NOMO-1 treated with dmso at 0.1 percent for 144 hours (cell line): ENCODE measurements at regions not wholly inside any gene's neighbourhood (a gene's known extent, or its start where the extent isn't known, plus 50 kb on each side); places are given as distances from the start of the nearest gene placed in this dataset.

Experiments used
- DNase-seq: peaks from one replicate; lab custom pipeline; 2025; ENCODE audit not compliant: unreplicated experiment; lab: John Stamatoyannopoulos, UW

- DNase-seq: no peak
Observed at GRCh38 chrX:8314881-8315280, 143.8 kb upstream of the VCX2 start.

GRCh38 chrX:8319359-8319758 lies 145.3 kb upstream of the VCX3B start:
- DNase-seq: no peak

DNA sequence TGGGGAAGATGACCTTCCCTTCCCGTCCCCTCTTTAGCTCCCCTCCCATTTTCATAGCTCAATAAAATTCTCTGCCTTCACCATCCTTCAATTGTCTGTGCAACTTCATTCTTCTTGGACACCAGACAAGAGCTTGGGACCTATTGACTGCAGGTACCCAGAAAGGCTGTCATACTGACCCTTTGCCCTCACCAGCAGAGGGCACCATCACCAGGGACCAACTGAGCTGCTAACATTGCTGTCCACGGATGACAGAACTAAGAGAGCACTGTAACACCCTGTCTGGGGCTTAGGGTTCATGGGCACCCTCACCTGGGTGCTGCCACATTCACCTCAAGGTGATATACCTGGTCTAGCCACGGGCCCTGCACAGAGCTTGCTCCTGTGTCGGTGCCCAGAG lies 141.3 kb upstream of the VCX3B start:
- no peak for DNase-seq

- no peak for DNase-seq
Observed at GRCh38 chrX:8341814-8342590, 122.6 kb upstream of the VCX3B start.

DNA sequence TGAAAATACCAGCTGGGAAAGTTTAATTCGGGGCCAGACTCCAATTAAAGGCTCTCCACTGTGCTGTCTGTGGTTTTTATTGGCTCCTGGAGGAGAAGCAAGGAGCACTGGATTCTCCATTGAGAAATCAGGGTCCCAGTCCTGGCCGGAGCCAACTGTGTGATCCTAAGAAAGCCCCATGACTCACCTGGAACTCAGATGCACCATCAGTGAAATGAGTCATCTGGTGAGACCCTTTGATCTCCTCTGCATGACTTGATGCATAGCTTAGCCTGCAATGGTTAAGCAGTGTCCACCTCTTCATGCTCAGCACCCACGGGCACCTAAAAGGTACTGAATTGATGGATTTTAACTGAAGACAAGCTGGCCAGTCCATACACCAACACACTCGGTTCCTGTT lies 119.2 kb upstream of the VCX3B start:
- DNase-seq: no peak

DNA sequence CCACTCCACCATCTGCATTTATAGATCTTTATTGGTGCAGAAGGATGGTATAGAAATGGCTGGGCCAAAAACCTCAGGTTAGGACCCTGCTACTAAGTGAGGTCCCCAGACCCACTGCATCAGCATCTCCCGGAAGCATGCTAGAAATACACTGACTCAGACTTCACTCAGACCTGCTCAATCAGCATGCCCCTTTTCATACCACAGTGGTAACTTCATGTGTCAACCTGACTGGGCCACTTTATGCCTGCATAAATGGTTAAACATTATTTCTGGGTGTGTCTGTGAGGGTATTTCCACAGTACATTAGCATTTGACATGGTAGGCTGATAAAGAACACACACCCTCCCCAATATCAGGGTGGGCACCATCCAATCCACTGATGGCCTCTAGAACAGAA lies 118.6 kb upstream of the VCX3B start:
- no peak for DNase-seq

GRCh38 chrX:8346892-8347291 lies 117.7 kb upstream of the VCX3B start:
- DNase-seq: no peak

DNA sequence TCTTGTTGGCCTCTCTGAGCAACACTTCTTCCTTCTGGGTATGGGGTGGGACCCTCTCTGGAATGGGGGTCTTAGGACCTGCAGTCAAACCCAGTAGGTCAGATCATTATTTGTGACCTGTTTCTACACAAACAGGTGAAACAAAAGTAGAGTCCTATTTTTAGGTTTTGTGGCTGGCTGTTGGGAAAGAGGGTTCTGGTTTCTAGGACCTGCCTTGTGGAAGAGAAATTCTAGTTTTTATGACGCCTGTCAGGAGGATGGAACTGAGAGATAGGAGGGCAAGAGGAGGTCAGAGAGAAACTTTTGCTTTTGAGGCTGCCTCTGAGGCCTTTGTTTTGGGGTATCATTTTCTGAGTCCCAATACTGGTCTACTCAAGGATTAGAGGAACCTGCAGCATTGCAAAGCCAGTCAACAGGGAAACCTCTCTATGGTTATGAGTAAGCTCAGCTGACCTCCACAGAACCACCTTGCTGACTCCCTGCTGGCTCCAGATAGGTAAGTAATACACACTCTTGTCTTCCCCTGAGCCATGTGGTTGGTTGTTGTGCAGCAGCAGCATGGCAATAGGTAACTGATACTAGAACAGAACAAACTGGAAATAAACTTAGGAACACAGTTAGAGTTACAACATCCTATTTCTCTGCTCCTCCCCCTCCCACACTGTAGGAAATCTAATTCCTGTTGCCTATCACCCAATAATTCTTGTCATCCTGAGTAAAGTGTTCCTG lies 114.7 kb upstream of the VCX3B start:
- DNase-seq: no peak

- DNase-seq: no peak
Observed at GRCh38 chrX:8358302-8358701, 106.3 kb upstream of the VCX3B start.

- peak; percentile 58 for DNase-seq
Observed at GRCh38 chrX:8364369-8365141, 100.1 kb upstream of the VCX3B start.

DNA sequence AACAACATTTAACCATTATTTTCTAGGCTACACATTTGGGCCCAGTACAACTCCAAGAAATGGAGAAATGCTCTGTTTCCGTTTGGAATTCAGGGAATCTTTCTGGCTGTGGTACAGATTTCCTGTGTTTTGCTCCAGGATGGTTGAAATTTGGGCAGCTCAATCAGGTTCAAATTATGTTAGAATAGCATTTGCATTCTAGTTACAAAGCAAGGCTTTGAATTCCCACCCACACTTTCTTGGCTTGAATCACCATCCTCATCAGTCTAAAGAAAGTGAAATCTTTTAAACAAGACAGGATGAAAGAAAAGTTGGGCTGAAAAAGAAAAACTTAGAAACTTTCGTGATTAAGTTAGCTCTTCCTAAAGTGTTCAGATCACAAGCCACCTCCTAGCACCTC lies 98.1 kb upstream of the VCX3B start:
- no peak for DNase-seq

- no peak for DNase-seq
Observed at GRCh38 chrX:8374041-8374825, 90.4 kb upstream of the VCX3B start.

- no peak for DNase-seq
Observed at GRCh38 chrX:8377041-8377440, 87.6 kb upstream of the VCX3B start.

DNA sequence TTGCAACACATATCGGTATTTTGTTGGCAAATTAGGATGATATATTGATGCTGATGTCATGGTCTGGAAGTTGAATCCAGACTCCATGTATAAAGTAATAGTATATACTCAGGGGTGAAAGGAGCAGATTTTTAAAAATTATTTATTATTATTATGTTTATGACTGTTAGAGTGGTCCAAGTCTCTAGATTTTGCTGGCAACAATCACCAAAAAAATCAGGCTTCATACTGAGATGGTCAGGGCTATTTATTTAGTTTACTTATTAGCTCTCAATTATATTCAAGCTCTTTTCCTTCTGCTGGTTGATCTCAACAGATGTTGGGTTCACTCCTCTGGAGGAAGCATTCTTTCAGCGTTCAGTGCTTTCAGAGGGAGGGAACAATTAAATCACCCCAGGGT lies 73.9 kb upstream of the VCX3B start:
- DNase-seq: no peak

- DNase-seq: no peak
Observed at GRCh38 chrX:8403988-8404387, 60.6 kb upstream of the VCX3B start.

GRCh38 chrX:8404471-8404870 lies 60.2 kb upstream of the VCX3B start:
- no peak for DNase-seq

GRCh38 chrX:8404926-8405325 lies 59.7 kb upstream of the VCX3B start:
- no peak for DNase-seq

DNA sequence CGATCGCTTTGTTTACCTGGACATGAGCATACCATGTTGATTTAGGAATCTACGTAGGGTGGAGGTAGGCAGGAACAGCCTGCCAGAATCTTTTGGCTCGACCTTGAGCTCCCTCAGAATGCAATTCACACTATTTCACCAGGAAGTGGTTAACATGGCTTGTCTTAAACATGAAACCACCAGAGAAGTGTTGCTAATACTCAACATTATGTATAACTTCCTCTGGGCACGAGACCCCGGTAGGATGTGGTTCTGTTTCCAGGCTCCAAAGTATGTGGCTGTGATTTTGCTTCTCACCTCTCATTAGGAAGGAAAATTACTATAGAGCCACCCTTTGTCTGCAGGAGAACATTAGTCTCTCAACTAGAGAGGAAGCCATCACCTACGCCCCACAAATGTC lies 59.0 kb upstream of the VCX3B start:
- no peak for DNase-seq

- no peak for DNase-seq
Observed at GRCh38 chrX:8413279-8413678, 51.4 kb upstream of the VCX3B start.
